HepG2 (cell line): ENCODE measurements at regions not wholly inside any gene's neighbourhood (a gene's known extent, or its start where the extent isn't known, plus 50 kb on each side); places are given as distances from the start of the nearest gene placed in this dataset.

Experiments used
- CTCF ChIP-seq: sonication (generic); formaldehyde crosslinking; IDR thresholded peaks from 2 replicates; pipeline ENCODE4 v1.5.0; 2020; ENCODE audit warnings: mild to moderate bottlenecking, missing genetic modification reagents, moderate library complexity
- FOXM1 ChIP-seq: sonication (generic); formaldehyde crosslinking; IDR thresholded peaks from 2 replicates; pipeline ENCODE4 v1.5.0; 2020; ENCODE audit warnings: missing genetic modification reagents
- IRF1 ChIP-seq: sonication (generic); formaldehyde crosslinking; IDR thresholded peaks from 2 replicates; pipeline ENCODE4 v1.4.0; 2020; ENCODE audit warnings: low read depth, mild to moderate bottlenecking, missing genetic modification reagents
- RBAK ChIP-seq: sonication (generic); formaldehyde crosslinking; IDR thresholded peaks from 2 replicates; pipeline ENCODE4 v1.5.1; 2020; ENCODE audit warnings: mild to moderate bottlenecking, missing genetic modification reagents
- UBTF ChIP-seq: sonication (generic); formaldehyde crosslinking; IDR thresholded peaks from 2 replicates; pipeline ENCODE4 v1.4.0; 2020; ENCODE audit warnings: mild to moderate bottlenecking, missing genetic modification reagents
- ZKSCAN1 ChIP-seq: fragments of 150-350 bp; IDR thresholded peaks from 2 replicates; pipeline ENCODE4 v1.6.1; 2014; ENCODE audit warnings: low read length
- TF ChIP-seq, protein P1 (sequence below), 2 experiments: sonication (generic) in 1 of 2; formaldehyde crosslinking in 1 of 2; IDR thresholded peaks; 2 replicates each; pipeline versions ENCODE4 v1.4.0 to v1.6.1; 2018 to 2020; ENCODE audit warnings: missing genetic modification reagents in 2 of 2, borderline replicate concordance in 1 of 2, low read depth in 1 of 2, mild to moderate bottlenecking in 1 of 2, missing biosample characterization in 1 of 2

GRCh38 chr5:106508894-106509293, 1161.8 kb downstream of the EFNA5 start:
- TF ChIP-seq IRF1 (CRISPR knock-in tag), result no peak
- no peak for TF ChIP-seq RBAK (CRISPR knock-in tag)
- TF ChIP-seq FOXM1, result no peak
- no peak for TF ChIP-seq ZKSCAN1
- no peak for TF ChIP-seq CTCF (CRISPR knock-in tag)
- TF ChIP-seq, protein P1, sequence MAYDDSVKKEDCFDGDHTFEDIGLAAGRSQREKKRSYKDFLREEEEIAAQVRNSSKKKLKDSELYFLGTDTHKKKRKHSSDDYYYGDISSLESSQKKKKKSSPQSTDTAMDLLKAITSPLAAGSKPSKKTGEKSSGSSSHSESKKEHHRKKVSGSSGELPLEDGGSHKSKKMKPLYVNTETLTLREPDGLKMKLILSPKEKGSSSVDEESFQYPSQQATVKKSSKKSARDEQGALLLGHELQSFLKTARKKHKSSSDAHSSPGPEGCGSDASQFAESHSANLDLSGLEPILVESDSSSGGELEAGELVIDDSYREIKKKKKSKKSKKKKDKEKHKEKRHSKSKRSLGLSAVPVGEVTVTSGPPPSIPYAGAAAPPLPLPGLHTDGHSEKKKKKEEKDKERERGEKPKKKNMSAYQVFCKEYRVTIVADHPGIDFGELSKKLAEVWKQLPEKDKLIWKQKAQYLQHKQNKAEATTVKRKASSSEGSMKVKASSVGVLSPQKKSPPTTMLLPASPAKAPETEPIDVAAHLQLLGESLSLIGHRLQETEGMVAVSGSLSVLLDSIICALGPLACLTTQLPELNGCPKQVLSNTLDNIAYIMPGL (CRISPR knock-in tag; IDR thresholded peaks at IDR 0.05; ENCODE audit: borderline replicate concordance in 1 of 2, low read depth in 1 of 2), result no peak
- no peak for TF ChIP-seq UBTF
